PC-3 (cell line): ENCODE measurements at regions not wholly inside any gene's neighbourhood (a gene's known extent, or its start where the extent isn't known, plus 50 kb on each side); places are given as distances from the start of the nearest gene placed in this dataset.

ENCODE experiments used
- EZH2 ChIP-seq: fragments of 300-600 bp; sonication (generic); IDR thresholded peaks from one replicate; pipeline ENCODE4 v1.6.1; 2017; ENCODE audit warnings: antibody characterized with exemption, mild to moderate bottlenecking, low read length; ENCODE audit not compliant: unreplicated experiment
- EZH2phosphoT487 ChIP-seq: fragments of 300-600 bp; sonication (generic); IDR thresholded peaks from 2 replicates; pipeline ENCODE4 v1.6.1; 2018; ENCODE audit warnings: mild to moderate bottlenecking, antibody characterized with exemption, low read length, borderline replicate concordance
- TF ChIP-seq, protein P1 (sequence below): fragments of 300-600 bp; sonication (generic); conservative IDR thresholded peaks from 2 replicates; pipeline ENCODE4 v1.5.1; 2017; ENCODE audit warnings: antibody characterized with exemption, low read depth, mild to moderate bottlenecking, low read length

DNA sequence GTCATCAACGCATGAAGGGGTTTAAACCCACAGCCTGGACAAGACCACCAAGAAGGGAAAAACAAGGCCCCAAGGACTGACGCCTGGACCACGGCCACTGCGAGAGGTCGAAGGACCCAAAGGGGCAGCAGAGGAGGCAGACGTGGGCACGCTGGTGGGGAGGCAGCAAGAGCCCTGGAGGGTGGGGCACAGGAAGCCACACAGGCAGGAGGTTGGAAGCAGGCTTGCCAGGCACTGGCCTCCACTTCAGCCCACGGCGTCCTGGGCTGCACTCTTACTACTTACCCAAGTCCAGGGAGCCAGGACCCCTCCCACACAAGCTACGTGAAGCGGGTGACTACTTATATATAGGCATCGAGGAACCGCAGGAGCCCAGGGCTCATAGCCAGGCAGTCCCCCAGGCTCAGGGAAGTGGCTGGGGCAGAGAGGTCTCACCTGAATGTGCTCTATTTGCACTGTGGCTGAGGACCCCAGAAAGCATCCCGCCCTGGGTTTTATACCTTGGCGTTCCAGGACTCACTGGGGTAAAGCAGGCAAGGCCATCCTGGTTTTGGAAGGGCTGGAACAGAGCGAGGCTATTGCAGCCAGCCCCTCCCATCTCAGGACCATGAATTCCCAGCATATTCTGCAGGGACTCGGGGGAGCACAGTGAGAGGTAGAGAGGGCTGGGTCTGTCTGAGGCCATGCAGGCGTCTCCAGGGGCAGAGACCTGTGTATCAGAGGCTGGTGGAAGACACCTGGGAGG lies 113.8 kb upstream of the AFDN start:
- no peak for TF ChIP-seq EZH2phosphoT487
- TF ChIP-seq, protein P1, sequence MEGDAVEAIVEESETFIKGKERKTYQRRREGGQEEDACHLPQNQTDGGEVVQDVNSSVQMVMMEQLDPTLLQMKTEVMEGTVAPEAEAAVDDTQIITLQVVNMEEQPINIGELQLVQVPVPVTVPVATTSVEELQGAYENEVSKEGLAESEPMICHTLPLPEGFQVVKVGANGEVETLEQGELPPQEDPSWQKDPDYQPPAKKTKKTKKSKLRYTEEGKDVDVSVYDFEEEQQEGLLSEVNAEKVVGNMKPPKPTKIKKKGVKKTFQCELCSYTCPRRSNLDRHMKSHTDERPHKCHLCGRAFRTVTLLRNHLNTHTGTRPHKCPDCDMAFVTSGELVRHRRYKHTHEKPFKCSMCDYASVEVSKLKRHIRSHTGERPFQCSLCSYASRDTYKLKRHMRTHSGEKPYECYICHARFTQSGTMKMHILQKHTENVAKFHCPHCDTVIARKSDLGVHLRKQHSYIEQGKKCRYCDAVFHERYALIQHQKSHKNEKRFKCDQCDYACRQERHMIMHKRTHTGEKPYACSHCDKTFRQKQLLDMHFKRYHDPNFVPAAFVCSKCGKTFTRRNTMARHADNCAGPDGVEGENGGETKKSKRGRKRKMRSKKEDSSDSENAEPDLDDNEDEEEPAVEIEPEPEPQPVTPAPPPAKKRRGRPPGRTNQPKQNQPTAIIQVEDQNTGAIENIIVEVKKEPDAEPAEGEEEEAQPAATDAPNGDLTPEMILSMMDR = no peak
- no peak for TF ChIP-seq EZH2
